Fibroblast of lung (primary cell): ENCODE measurements at regions not wholly inside any gene's neighbourhood (a gene's known extent, or its start where the extent isn't known, plus 50 kb on each side); places are given as distances from the start of the nearest gene placed in this dataset.

Experiments
- EZH2 ChIP-seq: IDR thresholded peaks from 2 replicates; pipeline ENCODE4 v1.5.1; 2012; ENCODE audit warnings: low read length, control low read depth, mild to moderate bottlenecking; ENCODE audit errors: missing control alignments
- TF ChIP-seq, protein P1 (sequence below), 2 donors: IDR thresholded peaks in 1 of 2; conservative IDR thresholded peaks in 1 of 2; 1 replicate in 1 of 2; 2 replicates in 1 of 2; pipeline ENCODE4 v1.5.1; 2011 to 2012; ENCODE audit warnings: low read length in 2 of 2, control low read depth in 1 of 2, inconsistent platforms in 1 of 2, low read depth in 1 of 2, mild to moderate bottlenecking in 1 of 2

DNA sequence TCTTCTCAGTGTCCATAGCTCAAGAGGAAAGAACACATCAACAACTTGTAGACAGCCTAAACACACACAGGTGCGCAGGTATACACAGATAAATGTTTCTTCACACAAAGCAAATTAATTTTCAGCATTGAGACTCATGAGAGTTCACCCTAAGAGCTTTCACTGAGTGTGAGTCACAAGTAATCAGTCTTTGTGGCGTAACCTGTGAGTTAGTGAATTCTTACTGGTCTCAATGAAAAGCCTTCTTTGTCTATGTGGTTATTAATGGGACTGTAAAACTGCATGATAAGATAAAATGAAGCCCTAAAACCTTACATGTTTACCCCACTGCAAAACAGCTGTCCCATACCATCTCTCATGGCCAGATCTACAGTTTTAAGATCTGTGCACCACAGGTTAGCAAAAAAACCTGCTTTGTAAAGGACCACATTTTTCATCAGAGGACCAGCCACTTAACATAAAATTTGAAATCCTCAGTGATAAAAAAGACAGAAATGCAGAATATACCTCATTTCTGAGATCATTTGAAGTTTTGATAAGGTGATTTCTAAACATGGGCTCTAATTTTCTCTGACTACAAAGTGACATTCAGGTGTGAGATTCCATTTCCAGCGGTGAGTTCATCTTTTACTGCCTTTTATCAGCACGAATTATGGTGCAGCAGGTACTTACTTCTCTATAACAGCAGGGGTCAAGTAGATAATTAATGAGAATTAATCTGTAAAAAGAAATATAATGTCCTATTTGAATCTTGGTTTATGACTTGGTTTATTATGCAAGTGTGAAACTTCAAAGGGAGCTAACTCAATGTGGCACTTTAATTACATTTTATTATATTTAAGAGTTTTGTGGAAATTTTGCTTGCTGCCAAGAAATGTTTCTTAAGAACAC, 335.7 kb upstream of the PIK3R1 start:
- TF ChIP-seq, protein P1, sequence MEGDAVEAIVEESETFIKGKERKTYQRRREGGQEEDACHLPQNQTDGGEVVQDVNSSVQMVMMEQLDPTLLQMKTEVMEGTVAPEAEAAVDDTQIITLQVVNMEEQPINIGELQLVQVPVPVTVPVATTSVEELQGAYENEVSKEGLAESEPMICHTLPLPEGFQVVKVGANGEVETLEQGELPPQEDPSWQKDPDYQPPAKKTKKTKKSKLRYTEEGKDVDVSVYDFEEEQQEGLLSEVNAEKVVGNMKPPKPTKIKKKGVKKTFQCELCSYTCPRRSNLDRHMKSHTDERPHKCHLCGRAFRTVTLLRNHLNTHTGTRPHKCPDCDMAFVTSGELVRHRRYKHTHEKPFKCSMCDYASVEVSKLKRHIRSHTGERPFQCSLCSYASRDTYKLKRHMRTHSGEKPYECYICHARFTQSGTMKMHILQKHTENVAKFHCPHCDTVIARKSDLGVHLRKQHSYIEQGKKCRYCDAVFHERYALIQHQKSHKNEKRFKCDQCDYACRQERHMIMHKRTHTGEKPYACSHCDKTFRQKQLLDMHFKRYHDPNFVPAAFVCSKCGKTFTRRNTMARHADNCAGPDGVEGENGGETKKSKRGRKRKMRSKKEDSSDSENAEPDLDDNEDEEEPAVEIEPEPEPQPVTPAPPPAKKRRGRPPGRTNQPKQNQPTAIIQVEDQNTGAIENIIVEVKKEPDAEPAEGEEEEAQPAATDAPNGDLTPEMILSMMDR (conservative IDR thresholded peaks at IDR 0.05 in 1 of 2, IDR thresholded peaks at IDR 0.05 in 1 of 2; ENCODE audit: low read depth in 1 of 2, low read length in 2 of 2): no peak
- no peak for TF ChIP-seq EZH2
